Activated CD4-positive, alpha-beta memory T cell treated with anti-CD3 and anti-CD28 coated beads for 36 hours (primary cell): ENCODE measurements at regions not wholly inside any gene's neighbourhood (a gene's known extent, or its start where the extent isn't known, plus 50 kb on each side); places are given as distances from the start of the nearest gene placed in this dataset.

Experiments
- CTCF ChIA-PET: fragments of 350-600 bp; sonication (Branson Sonifier 250); formaldehyde crosslinking; loops from one replicate; lab custom pipeline; 2021; ENCODE audit warnings: antibody characterized with exemption, inconsistent platforms; lab: Charles Lee
- POLR2A ChIA-PET: fragments of 350-600 bp; sonication (Branson Sonifier 250); formaldehyde crosslinking; loops from one replicate; lab custom pipeline; 2021; ENCODE audit warnings: antibody characterized with exemption; lab: Charles Lee
- DNase-seq: peaks from one replicate; pipeline ENCODE4 v3.0.0-alpha.2; 2020
- H3K27ac Mint-ChIP-seq: one replicate; pipeline ENCODE4 v1.8.0; 2021; ENCODE audit warnings: mixed read lengths
- H3K27me3 Mint-ChIP-seq: one replicate; pipeline ENCODE4 v1.8.0; 2021; ENCODE audit warnings: mixed read lengths
- H3K36me3 Mint-ChIP-seq: one replicate; pipeline ENCODE4 v1.8.0; 2021; ENCODE audit warnings: mixed read lengths
- H3K4me1 Mint-ChIP-seq: one replicate; pipeline ENCODE4 v1.8.0; 2021; ENCODE audit warnings: low read depth, mixed read lengths
- H3K4me3 Mint-ChIP-seq: one replicate; pipeline ENCODE4 v1.8.0; 2021; ENCODE audit warnings: mild to moderate bottlenecking, mixed read lengths
- H3K9me3 Mint-ChIP-seq: one replicate; pipeline ENCODE4 v1.8.0; 2021; ENCODE audit warnings: mixed read lengths
- intact Hi-C: fragments of 100-400 bp; cut with micrococcal nuclease; formaldehyde crosslinking; loops from one replicate; pipeline ENCODE4 v1.15.1; 2023

DNA sequence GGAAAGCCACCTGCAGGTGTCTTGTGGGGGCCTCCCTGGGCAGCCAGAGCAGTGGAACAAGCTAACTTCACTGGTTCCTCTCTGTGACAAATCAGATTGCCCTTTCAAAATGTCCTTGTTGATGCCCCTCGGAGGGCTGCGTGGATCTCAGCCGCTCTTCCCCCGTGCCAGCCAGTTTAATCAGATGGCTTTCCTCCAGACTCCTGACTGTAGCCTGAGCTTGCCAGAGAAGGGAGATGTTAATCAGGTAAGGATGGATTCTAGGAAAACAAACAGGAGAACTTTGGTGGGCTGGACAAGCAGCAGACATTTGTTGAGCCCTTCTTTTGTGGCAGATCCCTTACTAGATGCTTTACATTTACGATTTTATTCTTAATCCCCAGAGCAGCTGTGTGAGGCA lies 88.2 kb downstream of the DMRTA2 start:
- DNase-seq: no peak
- Mint-ChIP-seq H3K36me3 (no peaks in the 10 kb centered on the region), H3K9me3 (no peaks in the 10 kb centered on the region), H3K4me1 (peaks cover 3% of the 10 kb centered on the region), H3K4me3 (no peak overlapping the region), H3K27me3 (peaks cover 39% of the 10 kb centered on the region), H3K27ac (no peak overlapping the region)
- POLR2A ChIA-PET: no interaction called here
- intact Hi-C loops: no loop called here
- CTCF ChIA-PET: interaction anchor here (5.2 kb wide), 1 partner anchor 14 kb away, joined by 44 read pairs; no protein-coding TSS in a partner anchor

DNA sequence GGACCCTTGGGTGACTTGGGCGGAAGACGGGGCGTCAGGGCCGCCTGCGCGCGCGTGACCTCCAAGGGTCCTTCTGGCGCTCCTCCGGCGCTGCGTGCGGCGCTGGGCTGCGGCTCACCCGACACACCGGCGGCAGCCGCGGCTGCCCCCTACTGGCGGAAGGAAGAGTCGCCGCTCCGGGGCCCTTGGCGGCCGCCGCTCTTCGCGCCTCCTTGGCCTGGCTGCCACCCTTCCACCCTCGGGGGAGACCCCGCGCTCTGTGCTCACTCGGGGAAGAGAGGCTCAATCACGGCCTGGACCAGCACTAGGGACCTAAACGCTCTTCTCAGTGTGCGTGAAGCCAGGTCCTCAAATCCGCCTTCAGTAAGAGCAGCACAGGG lies 89.7 kb downstream of the DMRTA2 start:
- POLR2A ChIA-PET: no interaction called here
- no peaks in the 10 kb centered on the region for H3K36me3 Mint-ChIP-seq
- CTCF ChIA-PET: interaction anchor here (0.6 to 5.2 kb wide), 17 partner anchors 10 to 1656 kb away, joined by 3 to 44 read pairs (median 3); no protein-coding TSS in a partner anchor
- DNase-seq: peak; percentile 65
- H3K4me3 Mint-ChIP-seq: peak overlapping the region; percentile 41
- H3K27me3 Mint-ChIP-seq: peaks cover 39% of the 10 kb centered on the region
- intact Hi-C loops: loop anchor here (5.0 kb wide), 1 partner anchor 1656 kb away; no protein-coding TSS in a partner anchor
- H3K4me1 Mint-ChIP-seq: peaks cover 3% of the 10 kb centered on the region
- no peak overlapping the region for H3K27ac Mint-ChIP-seq
- H3K9me3 Mint-ChIP-seq: no peaks in the 10 kb centered on the region

DNA sequence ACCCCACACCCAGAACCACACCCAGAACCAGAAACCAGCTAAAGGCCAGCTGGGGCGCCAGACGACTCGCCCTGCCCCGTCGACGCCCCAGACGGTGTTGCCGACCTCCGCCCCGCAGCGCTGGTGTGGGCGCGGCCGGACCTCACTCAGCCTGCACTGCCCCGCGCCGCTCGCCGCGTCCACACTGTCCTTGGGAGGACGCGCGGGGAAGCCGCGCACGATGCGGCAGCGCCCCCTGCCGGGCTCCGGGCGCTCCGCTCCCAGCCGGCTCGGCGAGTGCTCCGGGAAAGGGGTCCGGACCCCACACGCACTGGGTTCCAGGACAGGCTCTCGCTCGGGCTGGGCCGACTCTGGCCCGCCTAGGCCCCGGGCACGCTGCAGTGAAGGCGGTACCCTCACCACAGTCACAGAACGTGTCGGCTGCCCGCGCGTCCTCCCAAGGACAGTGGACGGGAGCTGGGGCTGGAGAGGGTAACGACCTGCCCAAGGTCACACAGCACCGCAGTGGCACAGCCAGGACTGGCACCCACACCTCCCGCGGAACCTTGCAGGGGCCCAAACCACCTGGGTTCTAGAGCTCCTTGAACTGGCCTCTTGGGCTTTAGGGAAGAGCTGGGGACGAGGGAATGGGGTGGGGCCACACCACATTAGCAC lies 90.2 kb downstream of the DMRTA2 start:
- peak; percentile 61 for DNase-seq
- no peaks in the 10 kb centered on the region for H3K9me3 Mint-ChIP-seq
- peaks cover 3% of the 10 kb centered on the region for H3K4me1 Mint-ChIP-seq
- peaks cover 37% of the 10 kb centered on the region for H3K27me3 Mint-ChIP-seq
- ChIA-PET POLR2A (no interaction called here), CTCF (interaction anchor here (0.5 to 5.2 kb wide), 18 partner anchors 10 to 1656 kb away, joined by 3 to 44 read pairs (median 3); no protein-coding TSS in a partner anchor)
- intact Hi-C loops: loop anchor here (5.0 kb wide), 1 partner anchor 1656 kb away; no protein-coding TSS in a partner anchor
- no peak overlapping the region for H3K27ac Mint-ChIP-seq
- H3K4me3 Mint-ChIP-seq: peak overlapping the region; percentile 41
- no peaks in the 10 kb centered on the region for H3K36me3 Mint-ChIP-seq

DNA sequence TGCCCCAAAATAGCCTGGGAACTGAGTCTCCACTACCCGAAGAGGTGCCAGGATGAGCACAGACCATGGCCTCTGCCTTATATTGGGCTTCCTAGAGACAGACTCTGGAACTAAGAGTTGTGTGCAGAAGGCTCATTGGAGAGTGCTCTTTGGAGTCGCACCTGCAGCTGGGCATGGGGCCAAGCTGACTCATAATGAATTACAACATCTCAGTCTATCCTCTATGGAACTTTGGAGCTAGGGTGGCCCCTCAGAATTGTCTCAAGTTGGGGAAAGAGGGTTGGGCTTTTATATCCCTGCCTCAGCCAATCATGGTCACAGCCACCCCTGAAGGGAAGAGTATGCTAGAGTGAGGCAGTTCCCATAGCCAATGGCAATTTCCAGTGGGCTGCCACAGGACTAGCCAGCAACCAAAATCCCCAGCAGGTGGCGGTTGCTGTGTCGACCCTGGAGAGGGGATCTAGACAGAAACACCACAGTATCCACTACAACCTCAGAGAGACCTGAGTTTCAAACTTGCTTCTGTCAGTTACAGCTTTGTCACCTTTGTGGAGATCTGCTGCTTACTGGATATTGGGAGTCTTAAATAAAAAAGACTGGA lies 93.8 kb downstream of the DMRTA2 start:
- Mint-ChIP-seq H3K4me1 (peaks cover 3% of the 10 kb centered on the region), H3K27ac (no peak overlapping the region), H3K9me3 (no peaks in the 10 kb centered on the region), H3K36me3 (no peaks in the 10 kb centered on the region), H3K27me3 (peaks cover 23% of the 10 kb centered on the region), H3K4me3 (no peak overlapping the region)
- ChIA-PET POLR2A (no interaction called here), CTCF (no interaction called here)
- DNase-seq: no peak
- intact Hi-C loops: no loop called here

DNA sequence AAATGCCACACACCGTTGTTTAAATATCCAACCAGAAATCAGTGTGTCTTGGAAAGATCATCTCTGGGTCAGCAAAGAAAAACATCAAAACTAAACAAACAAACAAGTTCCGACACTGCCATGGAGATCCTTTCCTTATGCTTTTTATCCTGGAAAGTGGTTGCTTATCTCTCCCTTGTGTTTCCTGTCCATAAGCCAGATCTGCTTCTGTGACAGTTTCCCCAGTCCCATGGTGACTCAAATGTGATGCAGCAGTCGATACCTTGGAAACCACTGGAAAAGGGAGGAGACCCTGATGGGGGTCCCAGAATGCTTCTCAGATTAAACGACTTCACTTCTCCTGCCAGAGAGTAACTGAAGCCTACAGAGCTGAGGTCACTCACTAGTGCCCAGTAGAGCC lies 94.7 kb downstream of the DMRTA2 start:
- Mint-ChIP-seq H3K4me3 (no peak overlapping the region), H3K36me3 (no peaks in the 10 kb centered on the region), H3K9me3 (no peaks in the 10 kb centered on the region), H3K4me1 (no peaks in the 10 kb centered on the region), H3K27ac (no peak overlapping the region), H3K27me3 (peaks cover 18% of the 10 kb centered on the region)
- POLR2A ChIA-PET: no interaction called here
- no peak for DNase-seq
- CTCF ChIA-PET: no interaction called here
- intact Hi-C loops: no loop called here

DNA sequence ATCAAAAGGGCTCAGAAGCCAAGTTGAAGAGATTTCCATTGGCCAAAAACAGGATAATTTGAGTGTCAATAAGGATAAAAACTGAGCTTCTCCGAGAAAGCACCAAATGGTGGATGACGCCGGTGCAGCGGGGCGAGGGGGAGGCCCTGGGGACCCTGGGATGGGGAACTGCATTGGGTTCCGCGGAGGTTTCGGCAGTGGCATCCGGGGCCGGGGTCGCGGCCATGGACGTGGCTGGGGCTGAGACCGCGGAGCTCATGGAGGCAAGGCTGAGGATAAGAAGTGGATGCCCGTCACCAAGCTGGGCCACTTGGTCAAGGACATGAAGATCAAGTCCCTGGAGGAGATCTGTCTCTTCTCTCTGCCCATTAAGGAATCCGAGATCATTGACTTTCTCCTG lies 97.2 kb downstream of the DMRTA2 start:
- intact Hi-C loops: no loop called here
- Mint-ChIP-seq H3K27ac (no peak overlapping the region), H3K36me3 (no peaks in the 10 kb centered on the region), H3K4me3 (no peak overlapping the region), H3K4me1 (no peaks in the 10 kb centered on the region), H3K9me3 (no peaks in the 10 kb centered on the region), H3K27me3 (peaks cover 6% of the 10 kb centered on the region)
- DNase-seq: no peak
- CTCF ChIA-PET: no interaction called here
- POLR2A ChIA-PET: no interaction called here

DNA sequence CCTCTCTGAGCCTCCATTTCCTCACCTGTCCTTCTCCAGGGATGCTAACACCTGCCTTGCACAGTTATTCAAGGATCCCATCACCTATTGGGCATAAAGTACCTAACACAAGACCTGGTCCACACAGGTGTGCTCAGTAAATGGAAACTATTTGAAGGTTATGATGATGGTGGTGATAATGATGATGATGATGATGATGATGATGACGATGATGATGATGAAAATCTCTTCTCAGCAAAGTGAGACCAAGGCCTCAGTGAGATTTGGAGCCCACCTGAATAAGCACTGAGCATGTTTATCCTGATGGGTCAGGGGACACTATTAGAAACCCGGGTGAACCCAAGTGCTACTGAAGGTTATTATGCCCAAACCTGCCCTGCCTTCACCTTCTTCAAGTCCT lies 100.7 kb downstream of the DMRTA2 start:
- ChIA-PET POLR2A (no interaction called here), CTCF (interaction anchor here (1.4 kb wide), 1 partner anchor 10 kb away, joined by 5 read pairs; no protein-coding TSS in a partner anchor)
- H3K27ac Mint-ChIP-seq: no peak overlapping the region
- H3K4me1 Mint-ChIP-seq: no peaks in the 10 kb centered on the region
- H3K9me3 Mint-ChIP-seq: no peaks in the 10 kb centered on the region
- H3K36me3 Mint-ChIP-seq: no peaks in the 10 kb centered on the region
- peaks cover 2% of the 10 kb centered on the region for H3K27me3 Mint-ChIP-seq
- no peak overlapping the region for H3K4me3 Mint-ChIP-seq
- DNase-seq: no peak
- intact Hi-C loops: no loop called here

DNA sequence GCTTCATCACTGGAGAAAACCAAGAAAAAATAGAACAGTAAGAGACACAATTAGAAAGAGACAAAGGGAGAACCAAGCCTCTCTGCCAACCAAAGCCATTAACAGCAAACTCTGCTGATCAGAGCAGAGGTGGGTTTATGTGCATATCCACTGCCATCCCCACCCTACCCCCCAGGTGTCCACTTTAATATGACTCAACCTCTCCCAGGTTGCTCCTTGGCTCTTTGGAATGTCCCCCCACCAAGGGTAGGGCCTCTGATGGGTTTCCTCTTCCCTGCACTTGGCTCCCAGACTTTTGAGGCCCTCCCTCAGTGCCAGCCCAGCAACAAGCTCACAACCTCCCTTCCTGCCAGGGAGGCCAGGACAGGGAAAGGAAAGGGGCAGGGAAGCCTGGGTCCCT lies 104.8 kb downstream of the DMRTA2 start:
- DNase-seq: no peak
- ChIA-PET POLR2A (no interaction called here), CTCF (interaction anchor here (1.3 kb wide), 1 partner anchor 15 kb away, joined by 5 read pairs; no protein-coding TSS in a partner anchor)
- Mint-ChIP-seq H3K4me3 (no peak overlapping the region), H3K27ac (no peak overlapping the region), H3K36me3 (no peaks in the 10 kb centered on the region), H3K9me3 (no peaks in the 10 kb centered on the region), H3K27me3 (no peaks in the 10 kb centered on the region), H3K4me1 (no peaks in the 10 kb centered on the region)
- intact Hi-C loops: no loop called here

DNA sequence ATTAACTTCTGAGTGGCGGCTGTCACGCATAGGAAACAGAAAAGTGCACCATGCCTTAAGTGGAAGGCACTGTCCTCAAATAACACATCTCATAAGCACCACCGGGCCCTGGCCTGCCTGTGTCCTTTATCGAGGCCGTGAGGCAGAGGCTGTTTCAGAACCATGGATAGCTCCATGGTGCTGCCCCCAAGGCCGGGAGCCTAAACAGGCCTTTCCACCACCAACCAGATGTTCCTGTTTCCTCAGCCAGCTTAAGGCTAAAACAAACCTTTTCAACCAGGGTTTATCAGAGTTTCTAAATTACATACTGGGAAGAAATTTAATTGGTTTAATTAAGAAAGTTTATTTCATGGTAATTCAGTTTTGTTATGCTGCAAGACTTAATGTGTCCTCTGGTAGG lies 114.4 kb downstream of the DMRTA2 start:
- Mint-ChIP-seq H3K9me3 (no peaks in the 10 kb centered on the region), H3K4me1 (no peaks in the 10 kb centered on the region), H3K27ac (no peak overlapping the region), H3K27me3 (no peaks in the 10 kb centered on the region), H3K36me3 (no peaks in the 10 kb centered on the region), H3K4me3 (no peak overlapping the region)
- intact Hi-C loops: no loop called here
- ChIA-PET CTCF (no interaction called here), POLR2A (no interaction called here)
- peak; percentile 22 for DNase-seq

DNA sequence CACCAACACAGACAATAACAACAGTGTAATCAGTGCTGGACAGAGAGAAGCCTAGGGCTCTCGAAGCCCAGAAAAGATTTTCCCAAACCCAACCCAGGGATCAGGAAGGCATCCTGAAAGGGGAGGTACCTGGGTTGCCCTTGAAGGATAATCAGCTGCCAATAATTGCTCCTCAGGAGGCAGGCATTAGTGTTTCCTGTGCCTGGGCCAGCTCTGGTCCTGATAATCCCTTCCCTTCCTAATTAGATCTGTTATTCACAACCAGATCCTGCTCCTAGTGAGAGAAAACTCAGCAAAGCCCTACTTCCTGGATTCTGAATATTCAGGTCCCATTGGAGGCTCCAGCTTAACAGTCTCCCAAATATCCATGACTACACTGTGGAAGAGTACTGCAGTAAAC lies 117.4 kb downstream of the DMRTA2 start:
- intact Hi-C loops: no loop called here
- DNase-seq: no peak
- POLR2A ChIA-PET: no interaction called here
- Mint-ChIP-seq H3K4me3 (no peak overlapping the region), H3K27me3 (no peaks in the 10 kb centered on the region), H3K27ac (no peak overlapping the region), H3K36me3 (no peaks in the 10 kb centered on the region), H3K4me1 (no peaks in the 10 kb centered on the region), H3K9me3 (no peaks in the 10 kb centered on the region)
- CTCF ChIA-PET: interaction anchor here (1.3 kb wide), 1 partner anchor 27 kb away, joined by 3 read pairs; no protein-coding TSS in a partner anchor

DNA sequence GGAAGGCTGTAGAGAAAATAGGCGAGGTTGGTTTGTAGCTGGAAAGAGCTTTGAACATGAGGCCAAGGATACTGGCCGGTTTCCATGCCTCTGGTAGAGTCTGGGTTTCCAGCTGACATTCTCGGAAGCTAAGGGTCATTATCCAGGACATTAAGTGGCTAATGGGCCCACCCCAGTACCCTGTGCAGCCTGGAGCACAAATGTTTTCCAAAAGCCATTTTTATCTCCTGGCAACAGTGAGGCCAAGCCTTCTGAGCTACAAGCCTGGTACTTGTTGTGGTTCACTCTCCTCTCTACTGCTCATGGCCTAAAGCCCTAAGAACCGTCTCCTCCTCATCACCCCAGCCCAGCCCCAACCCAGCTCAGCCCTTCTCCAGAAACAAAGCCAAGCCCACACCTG lies 122.9 kb downstream of the DMRTA2 start:
- intact Hi-C loops: no loop called here
- H3K4me1 Mint-ChIP-seq: no peaks in the 10 kb centered on the region
- H3K27me3 Mint-ChIP-seq: no peaks in the 10 kb centered on the region
- ChIA-PET POLR2A (no interaction called here), CTCF (no interaction called here)
- H3K36me3 Mint-ChIP-seq: no peaks in the 10 kb centered on the region
- no peak for DNase-seq
- H3K4me3 Mint-ChIP-seq: no peak overlapping the region
- H3K27ac Mint-ChIP-seq: no peak overlapping the region
- H3K9me3 Mint-ChIP-seq: no peaks in the 10 kb centered on the region

DNA sequence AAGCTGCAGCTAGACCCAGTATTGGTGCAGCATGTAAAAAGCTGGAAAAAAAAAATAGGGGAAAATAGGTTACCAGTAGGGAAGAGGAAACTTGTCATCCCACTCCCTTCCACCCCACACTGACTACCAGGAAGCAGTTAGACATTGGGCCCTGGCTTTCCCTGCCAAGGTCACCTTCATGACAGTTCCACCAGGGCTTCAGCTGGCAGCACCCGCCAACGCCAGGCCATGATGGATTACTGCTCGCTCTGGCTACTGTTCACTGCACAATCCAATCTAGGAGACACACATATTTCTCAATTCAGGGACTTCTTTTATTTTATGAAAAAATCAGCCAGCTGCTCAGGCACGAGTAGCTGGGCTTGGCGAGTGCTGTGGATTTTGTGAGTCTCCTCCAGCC lies 127.7 kb downstream of the DMRTA2 start:
- no peak overlapping the region for H3K27ac Mint-ChIP-seq
- H3K9me3 Mint-ChIP-seq: no peaks in the 10 kb centered on the region
- H3K36me3 Mint-ChIP-seq: no peaks in the 10 kb centered on the region
- H3K4me1 Mint-ChIP-seq: no peaks in the 10 kb centered on the region
- DNase-seq: no peak
- POLR2A ChIA-PET: no interaction called here
- H3K4me3 Mint-ChIP-seq: no peak overlapping the region
- intact Hi-C loops: no loop called here
- H3K27me3 Mint-ChIP-seq: peaks cover 2% of the 10 kb centered on the region
- CTCF ChIA-PET: no interaction called here

DNA sequence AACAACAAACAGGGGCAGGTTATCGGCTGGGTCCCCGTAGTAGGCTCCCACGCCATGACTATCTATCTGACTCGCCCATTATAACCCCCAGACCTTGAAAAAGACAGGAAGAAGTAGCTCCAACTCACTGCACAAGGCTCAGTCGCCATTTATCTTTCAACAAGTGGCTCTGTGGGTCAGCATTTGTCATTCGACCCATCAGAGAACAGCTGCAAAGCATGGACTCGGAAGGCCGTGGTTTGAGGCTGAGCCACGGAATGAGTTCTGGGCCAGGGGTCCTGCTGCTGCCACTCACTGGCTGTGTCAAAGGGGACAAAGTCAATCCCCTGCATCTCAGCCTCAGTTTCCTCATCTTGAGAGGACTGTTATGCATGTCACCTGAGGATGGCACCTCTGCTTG lies 131.0 kb downstream of the DMRTA2 start:
- CTCF ChIA-PET: no interaction called here
- Mint-ChIP-seq H3K27ac (no peak overlapping the region), H3K4me3 (no peak overlapping the region), H3K27me3 (peaks cover 8% of the 10 kb centered on the region), H3K4me1 (no peaks in the 10 kb centered on the region), H3K9me3 (no peaks in the 10 kb centered on the region), H3K36me3 (no peaks in the 10 kb centered on the region)
- DNase-seq: no peak
- POLR2A ChIA-PET: no interaction called here
- intact Hi-C loops: no loop called here
